BLaER1 treated with 17β-estradiol and CSF1 and Interleukin-3, amounts not matched to agents 10 nM and 100 nM (cell line): ENCODE measurements at regions not wholly inside any gene's neighbourhood (a gene's known extent, or its start where the extent isn't known, plus 50 kb on each side); places are given as distances from the start of the nearest gene placed in this dataset.

Source experiments
- H3K27ac ChIP-seq, 11 experiments: shearing (Covaris generic); formaldehyde crosslinking; 2 replicates each; pipeline ENCODE4 v1.8.1; 2022
- H3K27me3 ChIP-seq, 11 experiments: shearing (Covaris generic); formaldehyde crosslinking; 2 replicates each; pipeline ENCODE4 v1.8.1; 2022
- H3K36me3 ChIP-seq, 11 experiments: shearing (Covaris generic); formaldehyde crosslinking; 2 replicates each; pipeline ENCODE4 v1.8.1; 2022
- H3K4me1 ChIP-seq, 10 experiments: shearing (Covaris generic); formaldehyde crosslinking; 2 replicates each; pipeline ENCODE4 v1.8.1; 2022
- H3K4me2 ChIP-seq, 11 experiments: shearing (Covaris generic); formaldehyde crosslinking; 2 replicates each; pipeline ENCODE4 v1.8.1; 2022
- H3K4me3 ChIP-seq, 10 experiments: shearing (Covaris generic); formaldehyde crosslinking; 2 replicates each; pipeline ENCODE4 v1.8.1; 2022
- H3K9ac ChIP-seq, 11 experiments: shearing (Covaris generic); formaldehyde crosslinking; 2 replicates each; pipeline ENCODE4 v1.8.1; 2022
- H3K9me3 ChIP-seq, 11 experiments: shearing (Covaris generic); formaldehyde crosslinking; replicated peaks in 1 of 11; 2 replicates each; pipeline ENCODE4 v1.8.1; 2022
- H4K20me1 ChIP-seq, 11 experiments: shearing (Covaris generic); formaldehyde crosslinking; 2 replicates each; pipeline ENCODE4 v1.8.1; 2022
- Cebpa-rat ChIP-seq, 11 experiments: shearing (Covaris generic); IDR thresholded peaks; 2 replicates each; pipeline ENCODE4 v1.8.1; 2022

GRCh38 chr18:78564030-78564429 lies 415.6 kb upstream of the SALL3 start:
- H3K36me3 ChIP-seq, result no peaks in the 10 kb centered on the region
- no peak overlapping the region for H3K4me2 ChIP-seq
- H3K4me1 ChIP-seq, result peaks cover 0 to 9% (median 3%) of the 10 kb centered on the region in 10 experiments; a peak in 7 of 20 replicates
- H3K27me3 ChIP-seq, result no peaks in the 10 kb centered on the region
- H3K27ac ChIP-seq, result no peak overlapping the region
- no peak overlapping the region for H3K4me3 ChIP-seq
- peaks cover 0 to 9% (median 5%) of the 10 kb centered on the region in 11 experiments; a peak in 14 of 22 replicates for H3K9me3 ChIP-seq
- no peak for TF ChIP-seq Cebpa-rat (IDR thresholded peaks at IDR 0.05)
- peaks cover 0 to 4% (median 0%) of the 10 kb centered on the region in 11 experiments; a peak in 1 of 22 replicates for H4K20me1 ChIP-seq
- no peak overlapping the region for H3K9ac ChIP-seq

DNA sequence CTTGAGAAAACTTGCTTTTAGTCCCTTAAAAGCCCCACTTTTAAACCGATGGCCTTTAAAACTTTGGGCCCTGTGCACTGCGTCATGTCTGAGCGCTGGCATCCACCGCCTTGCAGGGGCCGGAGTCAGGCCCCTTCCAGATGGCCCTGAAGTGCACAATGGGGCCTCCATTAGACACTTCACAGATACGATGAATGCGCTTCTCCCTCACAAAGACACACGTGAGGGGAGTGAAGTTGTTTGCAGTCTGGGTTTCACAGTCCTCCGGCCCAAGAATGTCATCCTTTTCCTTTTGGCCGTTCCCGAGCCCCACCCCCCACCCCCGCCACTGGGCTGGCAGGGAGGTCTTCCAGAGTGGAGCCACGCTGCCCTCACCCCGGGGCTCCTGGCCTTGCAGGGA lies 415.1 kb upstream of the SALL3 start:
- H3K36me3 ChIP-seq, result no peaks in the 10 kb centered on the region
- peaks cover 0 to 4% (median 0%) of the 10 kb centered on the region in 11 experiments; a peak in 1 of 22 replicates for H4K20me1 ChIP-seq
- H3K4me2 ChIP-seq, result no peak overlapping the region
- H3K4me3 ChIP-seq, result no peak overlapping the region
- H3K27ac ChIP-seq, result no peak overlapping the region
- peaks cover 0 to 9% (median 3%) of the 10 kb centered on the region in 10 experiments; a peak in 7 of 20 replicates for H3K4me1 ChIP-seq
- H3K27me3 ChIP-seq, result no peaks in the 10 kb centered on the region
- no peak for TF ChIP-seq Cebpa-rat (IDR thresholded peaks at IDR 0.05)
- H3K9ac ChIP-seq, result no peak overlapping the region
- H3K9me3 ChIP-seq, result peaks cover 0 to 14% (median 7%) of the 10 kb centered on the region in 11 experiments; a peak in 15 of 22 replicates

- Histone ChIP-seq H4K20me1 (peaks cover 0 to 4% (median 0%) of the 10 kb centered on the region in 11 experiments; a peak in 1 of 22 replicates), H3K36me3 (no peaks in the 10 kb centered on the region), H3K4me3 (no peak overlapping the region), H3K27me3 (no peaks in the 10 kb centered on the region), H3K4me1 (peaks cover 0 to 9% (median 3%) of the 10 kb centered on the region in 10 experiments; a peak in 7 of 20 replicates), H3K4me2 (no peak overlapping the region), H3K9me3 (peaks cover 0 to 15% (median 6%) of the 10 kb centered on the region in 11 experiments; a peak in 15 of 22 replicates), H3K9ac (no peak overlapping the region), H3K27ac (no peak overlapping the region)
- no peak for TF ChIP-seq Cebpa-rat (IDR thresholded peaks at IDR 0.05)
These were observed 414.4 kb upstream of the SALL3 start for GRCh38 chr18:78565240-78565639.

DNA sequence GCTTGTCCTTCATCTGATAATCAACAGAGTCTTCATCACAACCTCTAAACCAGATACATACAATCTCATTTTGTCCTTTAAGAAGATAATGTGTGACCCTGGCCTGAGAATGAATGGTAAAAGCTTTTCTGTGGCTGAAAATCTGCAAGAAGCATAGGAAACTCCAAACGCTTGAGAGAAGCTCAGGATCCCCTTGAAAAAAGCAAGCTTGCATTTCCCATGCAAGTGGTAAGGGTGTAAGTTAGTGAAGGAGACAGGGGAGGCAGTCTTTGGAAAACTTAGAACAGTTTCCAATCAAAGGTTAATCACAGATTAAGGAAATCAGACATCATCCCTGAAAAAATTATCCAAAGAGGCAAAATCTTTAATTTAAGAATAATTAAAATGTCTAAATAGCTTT lies 413.6 kb upstream of the SALL3 start:
- no peaks in the 10 kb centered on the region for H3K36me3 ChIP-seq
- H3K4me3 ChIP-seq, result no peak overlapping the region
- no peak overlapping the region for H3K9ac ChIP-seq
- H3K9me3 ChIP-seq, result peaks cover 0 to 15% (median 6%) of the 10 kb centered on the region in 11 experiments; a peak in 15 of 22 replicates
- H3K27me3 ChIP-seq, result no peaks in the 10 kb centered on the region
- peaks cover 0 to 9% (median 3%) of the 10 kb centered on the region in 10 experiments; a peak in 7 of 20 replicates for H3K4me1 ChIP-seq
- no peak overlapping the region for H3K27ac ChIP-seq
- H4K20me1 ChIP-seq, result peaks cover 0 to 4% (median 0%) of the 10 kb centered on the region in 11 experiments; a peak in 1 of 22 replicates
- H3K4me2 ChIP-seq, result no peak overlapping the region
- no peak for TF ChIP-seq Cebpa-rat (IDR thresholded peaks at IDR 0.05)

- Histone ChIP-seq H3K9ac (no peak overlapping the region), H3K36me3 (no peaks in the 10 kb centered on the region), H3K9me3 (peaks cover 0 to 15% (median 6%) of the 10 kb centered on the region in 11 experiments; a peak in 17 of 22 replicates), H3K4me3 (no peak overlapping the region), H4K20me1 (peaks cover 0 to 4% (median 0%) of the 10 kb centered on the region in 11 experiments; a peak in 1 of 22 replicates), H3K4me1 (peaks cover 0 to 9% (median 3%) of the 10 kb centered on the region in 10 experiments; a peak in 7 of 20 replicates), H3K27ac (no peak overlapping the region), H3K27me3 (no peaks in the 10 kb centered on the region), H3K4me2 (no peak overlapping the region)
- TF ChIP-seq Cebpa-rat (IDR thresholded peaks at IDR 0.05), result no peak
These were observed 412.9 kb upstream of the SALL3 start for GRCh38 chr18:78566720-78567119.

- no peak overlapping the region for H3K4me3 ChIP-seq
- H4K20me1 ChIP-seq, result no peaks in the 10 kb centered on the region
These were observed 408.4 kb upstream of the SALL3 start for GRCh38 chr18:78571063-78571785.

DNA sequence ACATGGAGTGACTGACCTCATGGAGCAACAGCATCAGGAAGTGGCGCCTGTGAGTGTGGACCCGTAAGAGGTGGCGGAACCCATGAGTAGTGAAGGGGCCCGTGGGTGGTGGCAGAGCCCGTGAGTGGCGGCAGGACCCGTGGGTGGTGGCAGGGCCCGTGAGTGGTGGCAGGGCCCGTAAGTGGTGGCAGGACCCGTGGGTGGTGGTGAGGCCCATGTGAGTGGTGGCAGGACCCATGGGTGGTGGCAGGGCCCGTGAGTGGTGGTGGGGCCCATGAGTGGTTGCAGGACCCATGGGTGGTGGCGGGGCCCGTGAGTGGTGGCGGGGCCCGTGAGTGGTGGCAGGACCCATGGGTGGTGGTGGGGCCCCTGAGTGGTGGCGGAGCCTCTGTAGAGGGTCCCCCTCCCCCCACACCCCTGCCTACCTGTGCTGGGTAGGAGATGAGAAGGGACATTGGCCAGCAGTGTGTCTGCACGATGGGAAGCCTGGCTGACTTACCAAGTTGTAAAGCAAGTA lies 407.7 kb upstream of the SALL3 start:
- no peak for TF ChIP-seq Cebpa-rat (IDR thresholded peaks at IDR 0.05)
- H4K20me1 ChIP-seq, result no peaks in the 10 kb centered on the region

More at GRCh38 chr18:78571063-78571785, 408.4 kb upstream of the SALL3 start:
- Histone ChIP-seq H3K9ac (no peak overlapping the region), H3K4me2 (no peak overlapping the region), H3K4me1 (peaks cover 0 to 9% (median 3%) of the 10 kb centered on the region in 10 experiments; a peak in 7 of 20 replicates), H3K36me3 (0 out of 22 replicates have a peak, but pooled peaks cover 0 to 7% (median 0%) of the 10 kb centered on the region in 11 experiments), H3K27ac (no peak overlapping the region), H3K9me3 (peaks cover 36 to 52% (median 44%) of the 10 kb centered on the region in 11 experiments), H3K27me3 (no peaks in the 10 kb centered on the region)
- no peak for TF ChIP-seq Cebpa-rat (IDR thresholded peaks at IDR 0.05)

DNA sequence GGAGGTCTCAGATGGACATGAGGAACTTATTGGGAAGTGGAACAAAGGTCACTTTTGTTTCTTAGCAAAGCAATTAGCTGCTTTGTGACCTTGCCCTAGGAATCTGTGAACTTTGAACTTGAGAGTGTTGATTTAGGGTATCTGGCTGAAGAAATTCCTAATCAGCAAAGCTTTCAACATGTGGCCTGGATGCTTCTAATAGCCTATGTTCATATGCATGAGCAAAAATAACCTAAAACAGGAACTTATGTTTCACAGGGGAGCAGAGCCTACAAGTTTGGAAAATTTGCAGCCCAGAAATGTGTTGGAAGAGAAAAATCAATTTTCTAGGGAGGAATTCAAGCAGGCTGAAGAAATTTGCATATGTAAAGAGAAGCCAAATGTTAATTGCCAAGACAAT lies 405.8 kb upstream of the SALL3 start:
- Histone ChIP-seq H4K20me1 (no peaks in the 10 kb centered on the region), H3K36me3 (0 out of 22 replicates have a peak, but pooled peaks cover 0 to 7% (median 0%) of the 10 kb centered on the region in 11 experiments), H3K9me3 (peaks cover 51 to 74% (median 67%) of the 10 kb centered on the region in 11 experiments), H3K9ac (no peak overlapping the region), H3K27me3 (no peaks in the 10 kb centered on the region), H3K27ac (no peak overlapping the region), H3K4me3 (no peak overlapping the region), H3K4me1 (peaks cover under 1 to 5% (median 2%) of the 10 kb centered on the region in 10 experiments; a peak in 18 of 20 replicates), H3K4me2 (no peak overlapping the region)
- TF ChIP-seq Cebpa-rat (IDR thresholded peaks at IDR 0.05), result no peak

More for the DNA sequence above, 407.7 kb upstream of the SALL3 start:
- Histone ChIP-seq H3K27ac (no peak overlapping the region), H3K27me3 (no peaks in the 10 kb centered on the region), H3K4me1 (peaks cover 0 to 9% (median 3%) of the 10 kb centered on the region in 10 experiments; a peak in 7 of 20 replicates), H3K4me3 (no peak overlapping the region), H3K4me2 (no peak overlapping the region), H3K36me3 (0 out of 22 replicates have a peak, but pooled peaks cover 0 to 7% (median 0%) of the 10 kb centered on the region in 11 experiments), H3K9me3 (peaks cover 41 to 59% (median 51%) of the 10 kb centered on the region in 11 experiments), H3K9ac (no peak overlapping the region)

DNA sequence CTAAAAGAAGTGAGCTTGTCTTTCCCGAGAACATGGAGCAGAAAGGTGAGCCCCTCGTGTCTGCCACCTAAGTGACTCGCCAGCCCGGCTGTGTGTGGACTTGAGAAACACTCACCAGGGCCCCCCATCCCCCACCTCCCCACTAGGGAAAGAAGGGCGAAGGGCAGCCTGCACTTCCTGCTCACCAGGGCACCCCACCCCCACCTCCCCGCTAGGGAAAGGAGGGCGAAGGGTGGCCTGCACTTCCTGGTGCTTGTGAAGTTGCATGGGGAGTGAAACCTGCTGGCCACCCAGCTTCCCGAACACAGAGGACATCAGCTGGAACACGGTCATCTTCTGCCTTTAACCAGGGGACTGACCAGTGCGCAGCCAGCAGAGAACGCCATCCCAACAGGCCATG lies 402.7 kb upstream of the SALL3 start:
- peaks cover 49 to 86% (median 63%) of the 10 kb centered on the region in 11 experiments for H3K9me3 ChIP-seq
- no peaks in the 10 kb centered on the region for H3K27me3 ChIP-seq
- 0 out of 22 replicates have a peak, but pooled peaks cover 0 to 7% (median 0%) of the 10 kb centered on the region in 11 experiments for H3K36me3 ChIP-seq
- H3K4me3 ChIP-seq, result no peak overlapping the region
- H4K20me1 ChIP-seq, result no peaks in the 10 kb centered on the region
- TF ChIP-seq Cebpa-rat (IDR thresholded peaks at IDR 0.05), result no peak
- H3K27ac ChIP-seq, result 0 out of 22 replicates have a peak overlapping the region, but pooled peaks of 2 of the 11 experiments have one; percentile 6 to 15
- H3K4me1 ChIP-seq, result peaks cover 13 to 30% (median 25%) of the 10 kb centered on the region in 10 experiments
- no peak overlapping the region for H3K9ac ChIP-seq
- no peak overlapping the region for H3K4me2 ChIP-seq
